ENCODE measurements at regions not wholly inside any gene's neighbourhood (a gene's known extent, or its start where the extent isn't known, plus 50 kb on each side); places are given as distances from the start of the nearest gene placed in this dataset.

- H3K4me3 ChIP-seq (ENCODE audit: low read depth, low read length) = no peak overlapping the region
- DNase-seq (ENCODE audit: low read depth) = no peak
- no peak for TF ChIP-seq CTCF (IDR thresholded peaks at IDR 0.05; ENCODE audit: low read depth, low read length, missing control alignments)
Observed at GRCh38 chr3:109887293-109887692, 549.9 kb upstream of the DPPA4 start.

DNA sequence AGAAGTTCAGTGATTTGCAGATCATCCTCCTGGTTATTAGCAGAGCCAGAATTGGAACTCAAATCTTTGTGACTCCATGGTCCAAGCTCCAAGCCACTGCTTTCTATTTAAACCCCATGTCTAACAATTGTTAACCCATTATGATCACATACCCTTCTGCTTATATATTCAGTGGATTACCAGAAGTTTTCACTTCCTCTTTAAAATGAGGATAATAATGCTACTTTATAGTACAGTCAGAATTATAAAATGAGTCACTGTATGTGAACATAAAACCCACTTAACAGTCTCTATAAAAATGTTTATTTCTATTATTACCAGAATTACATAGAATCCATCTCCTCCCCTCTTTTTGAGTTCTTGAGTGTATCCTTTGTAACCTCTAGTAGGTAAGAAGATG lies 550.7 kb upstream of the DPPA4 start:
- TF ChIP-seq CTCF (IDR thresholded peaks at IDR 0.05; ENCODE audit: low read depth, low read length, missing control alignments) = no peak

DNA sequence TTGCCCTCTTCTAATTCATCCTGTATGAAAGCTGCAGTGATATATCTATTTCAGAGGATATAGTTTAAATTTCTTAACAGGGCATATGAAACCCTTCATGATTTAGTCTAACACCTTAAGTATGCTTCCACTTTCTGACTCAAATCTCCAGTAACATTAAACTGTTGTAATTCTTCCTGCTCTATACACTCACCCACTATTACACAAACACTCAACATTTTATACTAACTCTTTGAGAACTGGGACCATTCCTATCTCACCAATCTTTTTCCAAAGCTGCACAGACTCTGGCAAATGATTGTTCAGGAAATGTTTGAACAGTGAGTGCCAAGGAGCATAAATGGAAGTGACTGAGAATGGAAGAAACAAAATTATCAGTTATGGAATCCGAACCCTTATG lies 560.4 kb upstream of the DPPA4 start:
- DNase-seq (ENCODE audit: low read depth) = no peak
- no peak overlapping the region for H3K4me3 ChIP-seq (ENCODE audit: low read depth, low read length)
- TF ChIP-seq CTCF (IDR thresholded peaks at IDR 0.05; ENCODE audit: low read depth, low read length, missing control alignments) = no peak

More for the DNA sequence above, 550.7 kb upstream of the DPPA4 start:
- H3K4me3 ChIP-seq (ENCODE audit: low read depth, low read length) = no peak overlapping the region
- no peak for DNase-seq (ENCODE audit: low read depth)

DNA sequence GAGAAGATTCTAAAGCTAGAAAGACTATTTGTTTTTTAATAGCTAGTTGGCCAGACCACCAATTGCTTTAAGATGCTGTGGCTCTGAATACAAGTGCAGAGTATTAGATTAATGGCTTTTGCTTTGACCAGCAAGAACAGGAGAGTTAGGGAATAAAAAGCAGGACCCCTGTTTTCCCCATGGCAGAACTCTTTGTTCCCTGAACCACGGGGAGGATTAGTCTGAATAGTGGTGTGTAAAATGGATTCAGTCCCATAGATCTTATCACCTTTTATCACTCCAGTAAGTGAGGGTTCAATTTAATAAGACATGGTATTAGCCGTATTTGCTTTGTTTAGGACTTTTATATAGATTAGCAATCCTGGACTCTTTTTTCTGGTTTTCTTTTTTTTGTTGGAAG lies 562.6 kb upstream of the DPPA4 start:
- DNase-seq (ENCODE audit: low read depth) = no peak
- no peak overlapping the region for H3K4me3 ChIP-seq (ENCODE audit: low read depth, low read length)
- TF ChIP-seq CTCF (IDR thresholded peaks at IDR 0.05; ENCODE audit: low read depth, low read length, missing control alignments) = no peak

DNA sequence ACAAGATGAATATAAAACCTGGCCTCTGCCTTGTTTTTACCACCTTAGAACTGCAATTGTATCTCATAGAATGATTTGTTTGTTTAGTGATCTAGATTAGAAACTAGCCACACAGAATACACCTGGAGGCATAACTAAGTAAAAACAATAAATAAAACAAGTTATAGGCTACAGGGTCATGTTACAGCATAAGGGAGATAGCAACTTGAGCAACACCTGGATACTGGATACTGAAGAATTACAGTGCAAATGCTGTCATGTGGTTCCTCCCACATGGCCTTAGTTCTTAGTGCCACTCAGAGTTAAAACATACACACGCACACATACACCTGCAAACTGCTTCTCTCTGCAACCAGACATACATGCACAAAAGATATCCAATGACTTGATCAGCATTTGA lies 563.4 kb upstream of the DPPA4 start:
- no peak overlapping the region for H3K4me3 ChIP-seq (ENCODE audit: low read depth, low read length)
- DNase-seq (ENCODE audit: low read depth) = no peak
- no peak for TF ChIP-seq CTCF (IDR thresholded peaks at IDR 0.05; ENCODE audit: low read depth, low read length, missing control alignments)

- H3K4me3 ChIP-seq (ENCODE audit: low read depth, low read length) = no peak overlapping the region
- no peak for DNase-seq (ENCODE audit: low read depth)
- TF ChIP-seq CTCF (IDR thresholded peaks at IDR 0.05; ENCODE audit: low read depth, low read length, missing control alignments) = no peak
Observed at GRCh38 chr3:109902549-109902948, 565.2 kb upstream of the DPPA4 start.

DNA sequence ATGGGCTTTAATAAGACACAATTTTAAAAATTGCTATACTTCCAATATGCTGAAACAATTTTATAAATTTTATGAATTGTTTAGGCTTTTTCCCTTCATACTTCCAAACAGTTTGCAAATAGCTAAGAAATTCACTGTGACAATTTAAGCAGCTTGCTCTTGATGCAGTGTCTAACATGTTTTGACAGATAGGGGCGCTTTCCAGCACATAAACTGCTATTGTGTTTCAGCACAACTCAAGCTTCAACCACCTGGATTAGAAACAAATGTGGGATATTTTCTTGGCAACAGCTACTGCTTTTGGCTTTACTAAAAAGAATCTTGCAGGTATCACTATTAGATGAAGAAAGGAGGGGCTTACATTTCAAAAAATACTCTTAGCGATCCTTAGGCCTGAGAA lies 565.8 kb upstream of the DPPA4 start:
- DNase-seq (ENCODE audit: low read depth) = no peak
- no peak overlapping the region for H3K4me3 ChIP-seq (ENCODE audit: low read depth, low read length)
- TF ChIP-seq CTCF (IDR thresholded peaks at IDR 0.05; ENCODE audit: low read depth, low read length, missing control alignments) = no peak

All from GM12864 (cell line).